GM18858 (cell line): ENCODE measurements at regions not wholly inside any gene's neighbourhood (a gene's known extent, or its start where the extent isn't known, plus 50 kb on each side); places are given as distances from the start of the nearest gene placed in this dataset.
"Not testable (repeated sequence)": the region's sequence is repeated elsewhere in the genome, so short reads cannot be mapped to it uniquely, and the experiment has no call there.

ENCODE experiments used
- ATAC-seq: cut with Tn5 transposase; IDR thresholded peaks from one replicate; pipeline ENCODE4 v1.9.1; 2021; ENCODE audit not compliant: unreplicated experiment

DNA sequence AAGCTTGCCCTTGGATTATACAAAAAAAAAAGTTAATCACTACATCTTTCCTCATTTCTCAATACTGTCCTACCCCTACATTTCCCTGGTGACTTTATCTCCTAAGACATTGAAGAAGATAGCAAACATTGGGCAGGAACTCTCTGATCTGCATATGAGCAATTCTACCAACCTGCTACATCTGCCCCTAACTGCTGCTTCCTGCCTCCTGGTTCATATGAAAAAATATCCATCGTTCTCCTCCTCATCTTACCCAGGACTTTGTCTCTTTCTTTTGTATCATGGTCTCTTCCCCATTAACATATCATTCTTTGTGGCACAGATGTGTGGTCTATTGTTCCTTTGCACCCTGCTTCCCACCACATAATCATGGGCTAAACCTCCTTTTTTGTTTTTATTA is 139.7 kb upstream of the PCGF5 start:
- no peak for ATAC-seq

DNA sequence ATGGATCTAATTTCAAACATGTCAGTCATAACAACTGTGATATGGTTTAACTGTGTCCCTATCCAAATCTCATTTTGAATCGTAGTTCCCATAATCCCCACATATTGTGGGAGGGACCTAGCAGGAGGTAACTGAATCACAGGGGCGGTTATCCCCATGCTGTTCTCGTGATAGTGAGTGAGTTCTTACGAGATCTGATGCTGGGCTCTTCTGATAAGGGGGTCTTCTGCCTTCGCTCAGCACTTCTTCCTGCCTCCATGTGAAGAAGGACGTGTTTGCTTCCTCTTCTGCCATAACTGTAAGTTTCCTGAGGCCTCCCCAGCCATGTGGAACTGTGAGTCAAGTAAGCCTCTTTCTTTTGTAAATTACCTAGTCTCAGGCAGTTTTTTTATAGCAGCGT is 138.0 kb upstream of the PCGF5 start:
- ATAC-seq: no peak

DNA sequence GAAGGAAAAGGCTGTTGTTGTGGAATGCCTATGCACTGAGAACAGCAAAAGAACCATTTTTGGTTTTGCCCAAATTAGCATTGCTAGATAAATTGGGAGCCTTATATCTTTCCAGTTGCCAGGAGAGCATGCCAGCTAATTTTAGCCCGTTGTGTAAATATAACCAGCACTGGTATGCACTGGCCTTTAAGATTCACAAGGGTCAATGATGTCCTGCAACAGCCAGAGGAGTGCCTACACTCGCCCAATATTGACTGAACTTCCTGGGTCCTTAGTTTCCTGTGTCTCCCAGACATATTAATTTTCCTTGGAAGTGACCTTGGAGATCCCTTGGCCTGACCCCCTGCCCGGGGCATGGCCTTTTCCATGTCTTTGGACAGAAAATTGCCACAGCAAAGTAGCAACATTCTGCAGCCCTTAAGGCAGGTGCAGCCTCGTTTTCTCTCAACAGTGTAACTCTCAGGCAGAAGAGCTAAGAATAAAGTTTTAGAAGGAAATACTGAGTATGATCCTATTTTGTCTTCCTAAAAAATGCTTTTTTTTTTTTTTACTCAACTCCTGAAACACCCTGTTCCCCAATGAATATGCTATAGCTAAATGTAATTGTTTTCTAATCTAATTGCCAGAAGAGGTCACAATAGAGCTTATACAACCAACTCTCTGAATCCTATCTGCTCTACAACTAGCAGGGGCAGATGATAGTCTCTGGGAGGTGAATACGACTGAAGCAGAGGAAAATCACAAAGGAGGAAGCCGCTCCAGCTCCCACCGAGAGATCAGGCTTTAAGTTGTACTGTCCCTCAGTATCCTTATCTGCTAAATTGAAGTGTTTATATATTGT is 131.9 kb upstream of the PCGF5 start:
- no peak for ATAC-seq

DNA sequence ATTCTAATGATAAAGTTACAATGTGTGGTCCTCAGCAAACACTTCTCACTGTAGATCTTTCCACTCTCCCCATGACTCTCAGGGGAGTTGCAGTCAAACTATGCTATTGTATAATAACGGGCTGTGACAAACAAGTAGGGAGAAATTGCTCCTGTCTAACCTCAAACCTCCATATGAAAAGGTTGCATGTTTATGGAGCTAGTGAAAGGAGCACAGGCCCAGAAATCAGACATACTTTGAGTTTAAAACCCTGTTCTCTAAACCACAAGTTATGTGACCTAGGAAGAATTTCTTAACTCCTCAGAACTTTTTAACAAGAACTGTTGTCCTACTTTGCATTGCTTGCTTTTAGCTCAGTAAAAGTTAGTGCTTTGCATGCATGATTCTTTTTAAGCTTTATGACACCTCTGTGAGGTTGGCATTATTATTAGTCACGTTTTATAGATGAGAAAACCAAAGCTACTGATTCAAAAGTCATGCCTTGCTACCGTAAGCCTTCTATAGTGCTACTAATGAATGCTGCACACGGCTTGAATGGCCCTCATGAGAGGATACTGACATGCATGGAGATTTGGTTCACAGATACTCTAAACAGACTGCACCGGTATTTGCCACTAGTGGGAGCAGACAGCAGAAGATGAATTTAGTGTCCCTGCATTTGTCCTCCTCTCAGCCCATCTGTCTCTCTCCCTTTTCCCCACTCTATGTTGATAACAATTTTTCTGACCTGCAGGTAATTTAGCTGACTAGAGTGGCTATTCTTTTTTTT is 129.5 kb upstream of the PCGF5 start:
- ATAC-seq: no peak

DNA sequence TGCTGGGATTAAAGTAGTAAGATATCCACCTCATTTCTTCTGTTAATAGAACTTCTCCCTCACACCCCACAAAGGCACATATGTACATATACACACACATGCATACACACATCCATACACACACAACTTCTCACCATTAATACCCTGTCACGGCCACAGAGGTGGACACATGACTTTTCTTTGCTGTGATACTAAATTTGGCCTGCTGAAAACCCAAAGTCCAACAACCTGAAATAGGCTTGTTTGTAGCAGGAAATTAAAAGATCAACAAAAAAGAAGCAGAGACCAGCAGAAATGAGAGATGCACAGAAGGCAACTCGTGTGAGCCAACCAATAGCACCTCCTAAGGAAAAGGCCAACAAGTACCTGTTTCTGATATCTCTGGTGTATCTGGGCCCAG is 128.7 kb upstream of the PCGF5 start:
- ATAC-seq: no peak

DNA sequence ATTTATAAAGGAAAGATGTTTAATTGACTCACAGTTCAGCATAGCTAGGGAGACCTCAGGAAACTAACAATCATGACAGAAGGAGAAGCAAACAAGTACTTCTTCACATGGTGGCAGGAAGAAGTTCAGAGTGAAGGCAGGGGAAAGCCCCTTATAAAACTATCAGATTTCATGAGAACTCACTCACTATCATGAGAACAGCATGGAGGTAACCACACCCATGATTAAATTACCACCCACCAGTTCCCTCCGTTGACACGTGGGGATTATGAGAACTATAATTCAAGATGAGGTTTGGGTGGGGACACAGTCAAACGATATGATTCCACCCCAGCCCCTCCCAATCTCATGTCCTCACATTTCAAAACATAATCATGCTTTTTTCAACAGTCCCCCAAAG is 124.2 kb upstream of the PCGF5 start:
- ATAC-seq: no peak

DNA sequence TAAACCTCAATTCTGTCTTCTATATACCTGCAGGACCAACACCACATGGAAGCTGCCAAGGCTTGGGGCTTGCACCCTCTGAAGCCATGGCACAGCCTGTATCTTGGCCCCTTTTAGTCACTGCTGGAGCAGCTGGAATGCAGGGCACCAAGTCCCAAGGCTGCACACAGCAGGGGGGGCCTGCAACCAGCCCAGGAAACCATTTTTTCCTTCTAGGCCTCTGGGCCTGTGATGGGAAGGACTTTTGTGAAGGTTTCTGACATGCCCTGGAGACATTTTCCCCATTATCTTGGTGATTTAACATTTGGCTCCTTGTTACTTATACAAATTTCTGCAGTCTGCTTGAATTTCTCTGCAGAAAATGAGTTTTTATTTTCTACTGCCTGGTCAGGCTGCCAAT is 123.2 kb upstream of the PCGF5 start:
- no peak for ATAC-seq

DNA sequence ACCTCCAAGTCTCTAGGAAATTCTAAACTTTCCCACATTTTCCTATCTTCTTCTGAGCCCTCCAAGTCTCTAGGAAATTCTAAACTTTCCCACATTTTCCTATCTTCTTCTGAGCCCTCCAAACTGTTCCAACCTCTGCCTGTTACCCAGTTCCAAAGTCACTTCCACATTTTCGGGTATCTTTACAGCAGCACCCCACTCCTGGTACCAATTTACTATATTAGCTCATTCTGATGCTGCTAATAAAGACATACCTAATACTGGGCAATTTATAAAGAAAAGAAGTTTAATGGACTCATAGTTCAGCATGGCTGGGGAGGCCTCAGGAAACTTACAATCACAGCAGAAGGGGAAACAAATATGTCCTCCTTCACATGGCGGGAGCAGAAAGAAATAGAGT is 122.4 kb upstream of the PCGF5 start:
- ATAC-seq: not testable (repeated sequence)

DNA sequence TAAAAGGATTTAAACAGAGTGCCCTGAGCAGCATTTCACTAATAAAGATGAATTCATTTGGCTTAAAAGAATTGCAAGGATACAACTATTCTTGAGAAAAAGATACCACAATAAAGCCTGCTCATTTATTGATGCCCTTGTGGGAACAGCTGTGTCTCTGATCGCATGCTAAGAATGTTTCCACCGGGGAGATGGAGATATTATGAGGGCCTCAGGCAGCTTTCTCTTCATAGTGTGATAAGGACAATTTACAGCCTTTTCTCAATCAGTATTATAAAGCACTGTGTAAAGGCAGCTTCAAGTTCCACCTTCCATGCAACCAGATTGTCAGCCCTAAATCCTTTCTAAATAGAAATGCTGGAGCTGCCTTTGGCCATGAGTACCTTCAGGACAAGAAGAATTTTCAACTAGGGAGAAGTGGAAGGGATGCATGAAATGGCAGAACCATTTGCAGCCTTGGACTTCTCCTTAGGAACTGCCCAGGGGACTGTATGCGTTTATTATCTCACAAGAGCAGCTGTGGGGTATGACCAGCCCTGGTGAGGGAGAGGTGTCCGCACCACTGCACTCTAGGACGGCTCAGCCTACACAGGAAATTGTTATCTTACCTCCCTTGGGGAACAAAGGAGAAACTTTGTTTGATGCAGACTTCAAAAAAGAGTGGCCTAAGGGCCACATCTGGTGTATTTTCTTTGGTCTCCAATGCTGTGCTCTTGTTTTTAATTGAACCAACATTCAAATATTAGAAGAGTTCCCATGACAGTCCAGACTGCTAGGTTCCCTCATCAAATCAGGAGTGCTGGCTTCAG is 116.9 kb upstream of the PCGF5 start:
- peak; percentile 48 for ATAC-seq

DNA sequence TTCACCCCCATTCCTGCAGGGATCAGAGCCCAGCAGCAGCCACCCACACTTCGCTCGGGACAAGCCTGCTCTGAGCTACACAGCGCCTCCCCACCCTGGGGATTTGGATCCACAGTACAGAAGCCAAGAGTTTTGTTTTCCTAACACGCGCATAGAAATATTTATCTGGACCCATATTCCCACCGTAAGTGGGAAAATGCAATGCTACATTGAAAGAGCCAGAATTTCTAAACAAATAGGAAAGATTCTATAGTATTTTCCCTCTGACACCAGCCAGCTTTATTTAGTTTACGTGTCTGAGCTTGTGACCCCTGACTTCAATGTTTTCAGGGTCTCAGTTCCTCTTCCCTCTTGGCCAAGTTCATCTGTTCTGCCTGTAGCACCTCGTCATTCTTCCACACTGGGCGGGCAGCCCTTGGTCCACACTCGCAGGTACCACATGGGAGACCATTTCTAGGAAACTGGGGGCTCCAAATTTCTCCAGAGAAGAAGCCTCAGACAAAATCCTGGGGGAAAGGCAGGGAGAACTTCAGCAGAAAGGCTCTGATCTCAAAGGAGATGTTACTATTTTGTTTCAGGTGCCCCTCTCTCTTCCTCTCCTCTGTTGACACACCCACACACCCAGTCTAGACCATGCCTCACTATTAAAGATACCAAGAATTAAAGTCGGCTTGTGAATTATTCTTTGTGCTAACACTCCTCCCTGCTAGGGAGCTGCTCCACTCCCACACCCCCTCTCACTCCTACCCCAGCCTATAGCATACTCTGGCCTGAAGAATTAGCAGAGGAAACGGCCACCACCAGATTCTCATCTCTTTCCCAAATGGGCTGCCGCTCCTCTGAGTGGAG is 116.0 kb upstream of the PCGF5 start:
- ATAC-seq: peak; percentile 41

DNA sequence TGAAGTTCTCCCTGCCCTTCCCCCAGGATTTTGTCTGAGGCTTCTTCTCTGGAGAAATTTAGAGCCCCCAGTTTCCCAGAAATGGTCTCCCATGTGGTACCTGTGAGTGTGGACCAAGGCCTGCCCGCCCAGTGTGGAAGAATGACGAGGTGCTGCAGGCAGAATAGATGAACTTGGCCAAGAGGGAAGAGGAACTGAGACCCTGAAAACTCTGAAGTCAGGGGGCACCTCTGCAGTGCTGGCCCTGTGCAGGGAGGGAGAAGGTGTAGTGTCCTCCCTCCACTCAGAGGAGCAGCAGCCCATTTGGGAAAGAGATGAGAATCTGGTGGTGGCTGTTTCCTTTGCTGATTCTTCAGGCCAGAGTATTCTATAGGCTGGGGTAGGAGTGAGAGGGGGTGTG is 115.2 kb upstream of the PCGF5 start:
- ATAC-seq: no peak

DNA sequence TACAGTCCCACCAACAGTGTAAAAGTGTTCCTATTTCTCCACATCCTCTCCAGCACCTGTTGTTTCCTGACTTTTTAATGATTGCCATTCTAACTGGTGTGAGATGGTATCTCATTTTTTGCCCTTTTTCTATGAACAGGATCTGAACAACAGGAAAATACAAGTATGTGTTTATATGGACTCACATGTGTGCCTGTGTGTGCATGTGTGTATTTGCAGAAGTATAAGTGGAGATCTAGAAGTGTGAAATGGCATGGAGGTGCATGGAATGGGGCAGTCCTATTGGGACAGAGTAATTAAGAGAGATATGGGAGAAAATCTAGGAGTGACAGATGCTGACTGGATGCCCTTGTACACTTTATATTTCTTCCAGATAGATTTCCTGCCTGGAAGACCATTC is 111.6 kb upstream of the PCGF5 start:
- ATAC-seq: no peak

DNA sequence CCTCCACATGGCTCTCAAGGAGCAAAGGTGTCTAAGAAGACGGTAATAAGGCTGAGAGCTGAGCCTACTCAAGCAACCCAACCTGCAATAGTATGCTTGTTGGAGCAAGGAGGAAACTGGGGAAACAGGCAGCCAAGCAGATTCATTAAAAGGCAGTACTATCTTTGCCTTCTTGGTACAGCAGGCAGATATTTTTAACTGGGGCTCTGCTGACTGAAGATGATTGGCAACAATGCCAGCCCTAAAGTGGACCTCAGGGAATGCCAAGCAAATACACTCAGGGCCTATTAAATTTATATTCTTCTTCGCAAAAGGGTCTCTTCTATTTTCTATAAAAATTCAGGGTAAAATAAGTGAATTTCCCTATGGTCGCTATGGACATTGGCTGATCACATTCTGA is 109.4 kb upstream of the PCGF5 start:
- ATAC-seq: no peak

DNA sequence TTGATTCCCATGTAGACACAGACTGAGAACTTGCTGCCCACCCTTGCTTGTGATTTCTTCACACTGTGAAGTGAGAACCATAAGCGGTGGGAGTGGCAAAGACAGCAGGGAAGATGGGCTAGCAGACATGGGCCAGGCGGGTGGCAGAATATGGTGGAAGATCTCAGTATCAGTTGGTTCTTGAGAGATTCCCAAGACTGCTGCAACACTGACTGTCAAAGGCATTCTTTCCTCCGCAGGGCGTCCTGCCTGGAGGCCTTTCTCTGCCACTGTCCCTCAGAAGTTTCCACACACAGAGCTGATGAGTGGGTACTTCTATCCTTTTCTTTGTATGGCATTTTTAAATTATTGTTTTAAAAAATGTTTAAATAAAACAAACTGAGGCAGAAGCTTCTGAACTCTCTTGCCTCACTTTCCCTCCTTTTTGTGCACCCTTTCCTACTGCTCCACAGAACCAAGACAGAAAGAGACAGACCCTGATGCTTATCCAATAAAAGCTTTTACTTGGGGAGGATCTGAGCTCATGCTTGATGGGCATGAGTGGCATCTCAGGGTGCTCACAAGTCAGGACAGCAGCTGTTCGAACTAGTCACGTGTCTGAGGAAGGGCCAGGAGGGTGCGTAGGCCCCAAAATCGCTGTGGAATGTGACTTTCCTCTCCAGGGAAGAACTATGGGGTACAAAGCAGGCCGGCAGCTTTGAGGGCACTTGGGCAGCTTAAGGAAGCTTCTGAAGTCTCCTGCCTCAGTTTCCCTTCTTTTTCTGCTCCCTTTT is 104.7 kb upstream of the PCGF5 start:
- ATAC-seq: no peak

DNA sequence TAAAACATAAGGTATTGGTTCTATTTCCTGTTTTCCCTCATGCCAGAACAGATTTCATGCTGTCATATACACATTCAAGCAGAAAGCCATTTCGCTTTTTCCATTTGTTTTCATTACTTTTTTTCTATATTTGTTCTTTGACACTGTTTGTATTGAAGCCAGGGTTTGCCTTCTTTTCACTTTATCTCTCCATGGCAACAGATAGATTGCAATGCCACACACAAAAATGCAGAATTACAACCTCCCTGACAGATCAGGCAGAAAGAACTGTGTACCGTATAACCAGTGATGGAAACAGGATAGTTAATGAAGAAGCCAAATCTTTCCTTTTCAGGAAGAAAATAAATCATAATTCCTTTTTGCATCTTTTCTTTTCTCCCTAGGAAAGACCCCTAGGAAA is 103.0 kb upstream of the PCGF5 start:
- ATAC-seq: no peak

DNA sequence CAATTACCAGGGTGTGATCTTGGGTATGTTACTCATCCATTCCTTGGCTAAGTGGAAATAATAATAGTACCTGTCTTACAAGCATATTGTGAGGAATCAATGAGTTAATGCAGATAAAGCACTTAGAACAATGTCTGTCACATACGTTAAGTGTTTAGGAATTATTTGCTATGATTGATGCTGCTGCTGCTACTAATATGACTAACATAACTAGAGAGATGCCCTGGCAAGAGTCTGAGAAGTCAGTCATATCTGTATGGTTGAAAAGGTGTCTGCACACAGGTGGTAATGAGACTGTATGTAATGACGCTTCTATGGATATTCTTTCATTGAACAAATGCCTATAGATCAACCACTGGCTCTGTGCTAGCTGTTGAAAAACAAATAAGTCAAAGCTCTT is 100.1 kb upstream of the PCGF5 start:
- no peak for ATAC-seq

DNA sequence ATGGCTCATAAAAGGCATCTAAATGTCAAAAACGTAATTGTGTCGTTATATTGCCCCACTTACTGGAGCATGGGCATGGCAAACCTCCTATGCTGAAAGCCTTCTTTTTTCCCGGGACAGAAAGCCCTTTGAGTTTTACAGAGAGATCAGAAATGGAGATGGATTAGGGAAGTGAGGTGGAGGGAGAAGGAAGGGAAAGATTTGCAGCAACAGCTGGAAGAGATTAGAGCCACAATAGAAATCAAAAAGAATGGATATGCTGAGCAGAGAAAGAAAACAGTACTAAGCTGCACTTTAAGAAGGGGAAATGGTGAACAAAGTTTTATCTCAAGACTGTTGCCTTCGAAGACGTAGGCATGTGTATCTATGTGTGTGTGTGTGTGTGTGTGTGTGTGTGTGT is 97.2 kb upstream of the PCGF5 start:
- ATAC-seq: no peak

DNA sequence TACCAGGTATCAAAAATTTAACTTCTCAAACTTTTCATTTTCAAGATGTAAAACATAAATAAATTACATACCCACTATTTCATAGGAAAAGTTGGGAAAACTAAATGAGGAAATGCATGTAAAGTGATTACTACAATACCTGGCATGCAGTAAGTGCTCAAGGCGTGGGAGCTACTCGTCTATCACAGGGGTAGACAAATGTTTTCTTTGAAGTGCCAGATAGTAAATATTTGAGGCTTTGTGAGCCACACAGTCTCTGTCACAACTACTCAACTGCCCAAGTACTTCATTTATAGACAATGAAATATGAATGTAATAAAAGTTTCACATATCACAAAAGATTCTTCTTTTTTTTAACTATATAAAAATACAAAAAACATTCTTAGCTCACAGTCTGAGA is 96.4 kb upstream of the PCGF5 start:
- ATAC-seq: no peak

DNA sequence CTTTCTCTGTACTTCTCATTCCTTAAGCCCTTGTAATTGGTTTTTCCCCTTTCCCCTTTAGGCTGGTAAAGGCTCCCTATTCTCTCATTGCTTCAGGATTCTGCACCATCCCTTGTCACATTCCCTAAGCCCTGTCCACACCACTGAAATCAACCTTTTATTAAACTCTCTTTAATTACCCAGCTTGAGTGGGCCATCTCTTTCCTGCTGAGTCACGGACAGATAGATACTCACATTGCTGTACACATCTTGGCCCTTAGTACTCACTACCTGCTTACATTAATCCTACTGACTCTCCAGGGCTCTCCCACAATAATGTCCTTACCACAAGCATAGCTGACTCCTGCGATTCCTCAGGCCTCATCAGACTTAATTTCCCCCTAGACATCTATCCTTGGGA is 94.0 kb upstream of the PCGF5 start:
- no peak for ATAC-seq
